22Rv1 (cell line): ENCODE measurements at regions not wholly inside any gene's neighbourhood (a gene's known extent, or its start where the extent isn't known, plus 50 kb on each side); places are given as distances from the start of the nearest gene placed in this dataset.

ENCODE experiments used
- CTCF ChIP-seq: fragments of 450-650 bp; IDR thresholded peaks from 2 replicates; pipeline ENCODE4 v1.5.1; 2017; ENCODE audit warnings: mild to moderate bottlenecking
- ZFX ChIP-seq: fragments of 450-650 bp; IDR thresholded peaks from 2 replicates; pipeline ENCODE4 v1.6.1; 2017; ENCODE audit warnings: antibody characterized with exemption, borderline replicate concordance

- no peak for TF ChIP-seq CTCF
- no peak for TF ChIP-seq ZFX
Observed at GRCh38 chr13:106967391-106967790, 399.5 kb upstream of the ARGLU1 start.
